ENCODE measurements at regions not wholly inside any gene's neighbourhood (a gene's known extent, or its start where the extent isn't known, plus 50 kb on each side); places are given as distances from the start of the nearest gene placed in this dataset.

DNA sequence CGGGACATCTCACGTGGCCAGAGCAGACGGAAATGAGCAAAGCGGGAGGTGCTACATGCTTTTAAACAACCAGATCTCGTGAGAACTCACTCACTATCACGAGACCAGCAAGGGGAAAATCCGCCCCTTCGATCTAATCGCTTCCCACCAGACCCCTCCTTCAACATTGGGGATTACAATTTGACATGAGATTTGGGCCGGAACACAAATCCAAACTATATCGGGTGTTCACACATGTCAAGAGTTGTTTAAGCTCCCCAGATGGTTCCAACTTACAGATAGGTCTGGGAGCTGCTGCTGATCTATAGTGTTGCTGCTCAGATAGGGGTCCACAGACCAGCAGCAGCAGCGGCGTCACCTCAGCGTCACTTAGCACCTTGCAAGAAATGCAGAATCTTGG lies 194.9 kb downstream of the GPAM start:
- TF ChIP-seq, protein P1, sequence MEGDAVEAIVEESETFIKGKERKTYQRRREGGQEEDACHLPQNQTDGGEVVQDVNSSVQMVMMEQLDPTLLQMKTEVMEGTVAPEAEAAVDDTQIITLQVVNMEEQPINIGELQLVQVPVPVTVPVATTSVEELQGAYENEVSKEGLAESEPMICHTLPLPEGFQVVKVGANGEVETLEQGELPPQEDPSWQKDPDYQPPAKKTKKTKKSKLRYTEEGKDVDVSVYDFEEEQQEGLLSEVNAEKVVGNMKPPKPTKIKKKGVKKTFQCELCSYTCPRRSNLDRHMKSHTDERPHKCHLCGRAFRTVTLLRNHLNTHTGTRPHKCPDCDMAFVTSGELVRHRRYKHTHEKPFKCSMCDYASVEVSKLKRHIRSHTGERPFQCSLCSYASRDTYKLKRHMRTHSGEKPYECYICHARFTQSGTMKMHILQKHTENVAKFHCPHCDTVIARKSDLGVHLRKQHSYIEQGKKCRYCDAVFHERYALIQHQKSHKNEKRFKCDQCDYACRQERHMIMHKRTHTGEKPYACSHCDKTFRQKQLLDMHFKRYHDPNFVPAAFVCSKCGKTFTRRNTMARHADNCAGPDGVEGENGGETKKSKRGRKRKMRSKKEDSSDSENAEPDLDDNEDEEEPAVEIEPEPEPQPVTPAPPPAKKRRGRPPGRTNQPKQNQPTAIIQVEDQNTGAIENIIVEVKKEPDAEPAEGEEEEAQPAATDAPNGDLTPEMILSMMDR (IDR thresholded peaks at IDR 0.05), result no peak
- TF ChIP-seq EP300 (IDR thresholded peaks at IDR 0.05) (no peak), POLR2AphosphoS5 (IDR thresholded peaks at IDR 0.05) (no peak), POLR2A (IDR thresholded peaks at IDR 0.05) (no peak)
